AG09309 (cell line): ENCODE measurements at regions not wholly inside any gene's neighbourhood (a gene's known extent, or its start where the extent isn't known, plus 50 kb on each side); places are given as distances from the start of the nearest gene placed in this dataset.

Experiments used
- DNase-seq: peaks from one replicate; pipeline ENCODE4 v3.0.0-alpha.2; 2010; ENCODE audit warnings: low read depth
- H3K4me3 ChIP-seq: 2 replicates; pipeline ENCODE4 v1.5.1; 2011; ENCODE audit warnings: mild to moderate bottlenecking, low read depth, low read length, moderate library complexity; ENCODE audit not compliant: control insufficient read depth
- TF ChIP-seq, protein P1 (sequence below): IDR thresholded peaks from 2 replicates; pipeline ENCODE4 v1.5.1; 2011; ENCODE audit warnings: mild to moderate bottlenecking, low read depth, low read length, inconsistent platforms; ENCODE audit not compliant: insufficient read depth, control insufficient read depth; ENCODE audit errors: missing control alignments

DNA sequence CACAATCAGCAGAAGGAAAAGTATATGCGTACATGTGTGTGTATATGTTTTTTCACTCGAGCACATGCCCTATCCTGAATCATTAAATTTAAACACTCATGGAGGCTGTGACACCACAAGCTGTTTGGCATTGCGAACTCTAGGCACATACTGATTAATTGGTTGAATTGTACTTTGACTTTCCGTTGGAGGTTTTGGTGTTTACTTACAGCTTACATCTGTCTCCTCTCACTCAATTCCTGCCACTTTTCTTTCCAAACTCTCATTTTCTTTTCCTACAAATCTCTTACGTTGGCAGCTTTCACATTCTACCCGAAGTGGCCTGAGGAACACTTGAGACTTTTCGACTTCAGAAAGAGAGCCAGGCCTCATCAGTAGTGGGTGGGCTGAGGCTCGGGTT, 434.1 kb upstream of the SEMA6D start:
- DNase-seq = no peak
- no peak overlapping the region for H3K4me3 ChIP-seq
- TF ChIP-seq, protein P1, sequence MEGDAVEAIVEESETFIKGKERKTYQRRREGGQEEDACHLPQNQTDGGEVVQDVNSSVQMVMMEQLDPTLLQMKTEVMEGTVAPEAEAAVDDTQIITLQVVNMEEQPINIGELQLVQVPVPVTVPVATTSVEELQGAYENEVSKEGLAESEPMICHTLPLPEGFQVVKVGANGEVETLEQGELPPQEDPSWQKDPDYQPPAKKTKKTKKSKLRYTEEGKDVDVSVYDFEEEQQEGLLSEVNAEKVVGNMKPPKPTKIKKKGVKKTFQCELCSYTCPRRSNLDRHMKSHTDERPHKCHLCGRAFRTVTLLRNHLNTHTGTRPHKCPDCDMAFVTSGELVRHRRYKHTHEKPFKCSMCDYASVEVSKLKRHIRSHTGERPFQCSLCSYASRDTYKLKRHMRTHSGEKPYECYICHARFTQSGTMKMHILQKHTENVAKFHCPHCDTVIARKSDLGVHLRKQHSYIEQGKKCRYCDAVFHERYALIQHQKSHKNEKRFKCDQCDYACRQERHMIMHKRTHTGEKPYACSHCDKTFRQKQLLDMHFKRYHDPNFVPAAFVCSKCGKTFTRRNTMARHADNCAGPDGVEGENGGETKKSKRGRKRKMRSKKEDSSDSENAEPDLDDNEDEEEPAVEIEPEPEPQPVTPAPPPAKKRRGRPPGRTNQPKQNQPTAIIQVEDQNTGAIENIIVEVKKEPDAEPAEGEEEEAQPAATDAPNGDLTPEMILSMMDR = no peak

DNA sequence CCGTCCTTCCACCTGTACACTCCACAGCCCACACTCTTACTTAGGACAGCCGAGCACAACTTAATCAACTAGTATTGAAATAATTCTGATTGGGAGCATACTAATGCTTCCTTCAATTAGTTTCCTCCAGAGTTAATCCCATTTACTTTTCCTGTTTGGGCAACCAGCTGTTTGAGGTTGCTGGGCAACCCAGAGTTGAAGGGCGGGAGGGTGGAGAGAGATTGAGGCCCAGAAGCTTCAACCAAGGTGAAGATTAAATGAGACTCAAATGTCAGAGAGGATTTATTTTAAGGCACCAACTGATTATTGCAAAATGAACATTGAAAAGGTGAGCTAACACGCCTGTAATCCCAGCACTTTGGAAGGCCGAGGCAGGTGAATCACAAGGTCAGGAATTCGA, 428.5 kb upstream of the SEMA6D start:
- TF ChIP-seq, protein P1 = no peak
- DNase-seq = no peak
- no peak overlapping the region for H3K4me3 ChIP-seq

DNA sequence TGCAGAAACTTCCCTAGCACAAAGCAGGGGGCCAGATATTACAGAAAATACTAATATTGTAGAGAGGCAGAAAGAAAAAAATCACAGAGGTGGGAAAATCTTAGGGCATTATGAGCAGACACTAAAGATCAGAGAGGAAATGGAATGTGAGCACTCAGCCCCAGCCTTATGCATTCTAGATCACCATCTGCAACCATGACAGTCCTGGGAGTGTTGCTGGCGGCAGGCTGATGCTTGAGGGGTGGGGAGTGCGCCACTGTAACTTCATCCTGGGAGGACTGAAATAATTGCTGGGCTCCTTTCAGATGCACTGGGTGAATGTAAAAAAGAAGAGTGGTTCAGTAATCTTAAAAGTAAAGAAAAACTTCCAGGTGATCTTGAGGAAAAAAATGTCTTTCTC, 427.6 kb upstream of the SEMA6D start:
- TF ChIP-seq, protein P1 = no peak
- no peak for DNase-seq
- no peak overlapping the region for H3K4me3 ChIP-seq

DNA sequence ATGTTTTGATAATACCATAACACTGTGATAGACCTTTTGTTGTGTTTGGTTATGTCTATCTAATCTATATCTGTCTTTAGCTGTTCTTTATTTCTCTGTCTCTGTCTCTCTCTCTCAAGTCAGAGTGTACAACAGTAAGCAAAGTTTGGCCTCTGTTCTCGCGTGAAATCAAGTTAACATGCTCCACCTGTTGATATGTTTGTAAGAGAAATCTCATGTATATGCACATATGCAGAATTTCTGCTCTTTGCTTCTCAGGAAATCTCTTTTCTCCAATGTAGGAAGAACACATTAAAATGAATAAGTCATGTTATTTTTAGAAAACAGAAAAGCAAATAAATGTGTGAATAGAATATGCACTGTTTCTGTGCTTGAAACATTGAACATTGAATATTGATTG, 425.5 kb upstream of the SEMA6D start:
- TF ChIP-seq, protein P1 = no peak
- no peak overlapping the region for H3K4me3 ChIP-seq

DNA sequence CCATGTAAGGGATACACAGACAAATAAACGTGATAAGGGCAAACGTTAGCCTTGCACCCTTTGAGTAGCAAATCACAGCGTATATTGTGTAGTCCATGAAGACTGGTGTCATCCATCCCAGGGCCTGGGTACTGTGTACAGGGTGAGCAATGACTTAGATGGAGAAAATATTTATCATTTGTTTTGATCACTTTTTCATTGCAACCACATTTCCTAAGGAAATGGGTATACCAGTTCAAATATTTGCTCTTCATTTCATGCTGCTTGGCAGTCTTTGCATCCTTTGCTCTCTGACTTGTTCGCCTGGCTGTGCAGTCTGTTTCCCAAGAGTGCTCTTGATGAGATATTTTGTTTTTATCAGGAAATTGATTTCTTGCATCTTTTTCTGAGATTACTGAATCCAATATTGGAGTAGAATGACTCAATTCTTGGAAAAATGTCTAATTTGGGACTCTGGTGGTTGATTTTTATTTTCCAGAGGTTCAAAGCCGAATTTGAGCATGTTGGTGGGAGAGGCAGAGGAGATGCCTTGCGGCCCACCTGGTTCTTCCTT, 424.6 kb upstream of the SEMA6D start:
- no peak overlapping the region for H3K4me3 ChIP-seq
- TF ChIP-seq, protein P1 = no peak
- no peak for DNase-seq

More for the DNA sequence above, 425.5 kb upstream of the SEMA6D start:
- DNase-seq = no peak

DNA sequence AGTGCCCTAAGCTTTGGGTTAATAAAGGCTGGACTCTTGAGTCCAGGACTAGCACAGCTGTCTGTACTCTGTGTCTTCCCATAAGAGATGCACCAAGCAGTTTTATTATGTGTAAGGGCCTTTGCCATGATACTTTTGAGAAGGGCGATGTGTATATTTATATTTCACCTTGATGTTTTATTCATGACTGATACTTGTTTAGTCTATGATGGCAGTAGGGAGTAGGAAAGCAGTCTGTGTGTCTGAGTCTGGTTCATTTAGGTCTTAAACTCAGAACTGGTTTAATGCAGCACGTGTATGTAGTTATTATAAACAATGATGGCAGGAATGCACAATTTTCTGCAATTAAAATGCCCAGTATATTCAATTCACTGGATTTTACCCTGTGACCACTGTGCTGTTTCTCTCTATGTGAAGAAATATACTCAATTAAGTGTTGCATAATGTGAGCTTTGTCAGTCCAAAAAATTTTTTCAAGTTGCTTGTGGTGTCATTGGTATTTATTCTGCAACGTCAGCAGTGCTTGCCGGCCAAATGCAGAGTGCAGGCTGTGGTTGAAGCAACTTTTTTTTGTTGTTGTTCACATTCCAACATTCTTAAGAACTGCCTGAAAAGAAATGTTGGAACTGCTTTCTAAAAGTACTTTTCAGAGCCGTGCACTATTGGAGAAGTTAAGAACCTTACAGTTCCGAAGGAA, 423.7 kb upstream of the SEMA6D start:
- H3K4me3 ChIP-seq = no peak overlapping the region
- TF ChIP-seq, protein P1 = no peak
- peak; percentile 16 for DNase-seq

DNA sequence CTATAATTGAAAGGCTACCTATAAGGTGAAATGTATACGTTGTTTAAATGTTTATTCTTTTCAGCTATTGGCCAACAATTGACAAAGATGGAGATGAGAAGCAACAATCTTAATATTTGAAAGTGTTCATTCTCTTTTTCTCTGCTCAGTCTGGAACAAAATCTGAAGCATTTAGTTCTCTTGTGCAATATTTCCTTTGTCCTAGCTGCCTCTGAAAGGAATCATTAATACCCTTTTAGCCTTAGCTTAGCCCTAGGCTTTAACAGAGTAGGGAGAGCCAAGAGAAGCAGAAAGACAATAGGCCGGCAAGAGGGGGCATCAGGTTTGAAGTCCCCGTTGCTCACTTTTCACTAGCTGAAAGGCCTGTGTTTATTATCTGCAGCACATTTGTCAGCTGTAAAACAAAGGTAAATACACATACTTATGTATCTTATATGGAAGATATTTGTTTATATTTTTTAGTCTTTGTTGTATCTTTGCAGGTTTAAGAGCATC, 422.5 kb upstream of the SEMA6D start:
- no peak for DNase-seq
- TF ChIP-seq, protein P1 = no peak
- H3K4me3 ChIP-seq = no peak overlapping the region
